ENCODE measurements at regions not wholly inside any gene's neighbourhood (a gene's known extent, or its start where the extent isn't known, plus 50 kb on each side); places are given as distances from the start of the nearest gene placed in this dataset.
"Not testable (repeated sequence)": the region's sequence is repeated elsewhere in the genome, so short reads cannot be mapped to it uniquely, and the experiment has no call there.

DNA sequence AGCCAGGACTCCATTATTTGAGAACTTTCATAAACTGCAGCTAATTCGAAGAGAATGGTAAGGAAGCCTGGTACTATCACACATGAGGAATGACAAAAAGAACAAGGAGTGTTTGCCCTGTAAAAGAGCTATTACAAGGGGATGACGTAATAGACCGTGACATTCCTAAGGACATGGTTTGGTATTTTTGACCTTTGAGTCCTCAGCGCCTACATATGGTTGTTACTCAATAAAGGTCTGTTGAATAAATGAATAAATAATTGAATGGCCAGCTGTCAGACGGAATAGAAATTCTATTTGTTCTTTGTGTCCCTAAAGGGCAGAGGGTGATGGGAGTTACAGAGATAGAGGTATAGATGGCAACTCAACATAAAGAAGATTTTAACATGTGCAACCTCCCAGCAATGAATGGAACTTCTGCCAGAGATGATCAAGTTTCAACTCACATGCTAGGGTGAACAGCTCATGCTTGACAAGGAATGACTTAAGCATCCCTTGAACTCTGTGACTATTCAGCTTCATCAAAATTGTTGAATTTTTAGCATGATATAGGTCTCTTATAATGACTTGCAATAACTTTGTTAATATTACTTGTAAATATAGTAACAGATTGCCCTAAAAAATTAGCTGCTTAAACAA, 115.4 kb downstream of the TENT5A start:
- Mint-ChIP-seq H3K9me3 (peaks cover 5 to 16% of the 10 kb centered on the region in 2 donors), H3K36me3 (no peaks in the 10 kb centered on the region), H3K27ac (no peak overlapping the region)
- ATAC-seq, result no peak
- no peak for DNase-seq (ENCODE audit: low spot score in 2 of 2)

GRCh38 chr6:81634155-81634880, 118.2 kb downstream of the TENT5A start:
- peaks cover 5 to 7% of the 10 kb centered on the region in 2 donors for H3K36me3 Mint-ChIP-seq
- H3K27ac Mint-ChIP-seq, result no peak overlapping the region
- ATAC-seq (no peak), DNase-seq (ENCODE audit: low spot score in 2 of 2) (no peak)
- H3K9me3 Mint-ChIP-seq, result peaks cover 12 to 23% of the 10 kb centered on the region in 2 donors

- no peak for ATAC-seq
- Mint-ChIP-seq H3K27ac (no peak overlapping the region), H3K36me3 (peaks cover 5 to 7% of the 10 kb centered on the region in 2 donors), H3K9me3 (peaks cover 12 to 23% of the 10 kb centered on the region in 2 donors)
- no peak for DNase-seq (ENCODE audit: low spot score in 2 of 2)
These were observed 119.1 kb downstream of the TENT5A start for GRCh38 chr6:81633391-81633790.

GRCh38 chr6:81630719-81631118, 121.8 kb downstream of the TENT5A start:
- ATAC-seq (no peak), DNase-seq (ENCODE audit: low spot score in 2 of 2) (no peak)
- H3K36me3 Mint-ChIP-seq, result peaks cover 5 to 7% of the 10 kb centered on the region in 2 donors
- H3K27ac Mint-ChIP-seq, result no peak overlapping the region
- H3K9me3 Mint-ChIP-seq, result peaks cover 15 to 21% of the 10 kb centered on the region in 2 donors

DNA sequence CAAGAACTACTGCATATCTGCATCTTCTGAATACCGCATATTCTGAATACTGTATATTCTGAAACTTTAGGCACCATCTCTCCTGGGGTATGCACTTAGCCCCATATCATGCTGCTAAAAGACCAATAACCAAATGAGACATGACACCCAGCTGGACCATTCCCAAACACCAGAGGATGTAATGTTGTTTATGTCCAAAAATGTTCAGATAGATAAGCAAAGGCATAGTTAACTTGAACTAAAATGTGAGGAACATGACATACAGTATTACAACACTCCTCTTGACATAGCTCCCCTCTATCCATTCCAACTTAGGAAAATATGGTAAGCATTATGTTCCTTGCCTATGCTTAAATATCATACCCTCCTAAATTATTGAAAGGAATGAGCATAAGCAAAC, 127.3 kb downstream of the TENT5A start:
- Mint-ChIP-seq H3K27ac (no peak overlapping the region), H3K36me3 (no peaks in the 10 kb centered on the region), H3K9me3 (peaks cover 8 to 13% of the 10 kb centered on the region in 2 donors)
- ATAC-seq (no peak), DNase-seq (ENCODE audit: low spot score in 2 of 2) (no peak)

DNA sequence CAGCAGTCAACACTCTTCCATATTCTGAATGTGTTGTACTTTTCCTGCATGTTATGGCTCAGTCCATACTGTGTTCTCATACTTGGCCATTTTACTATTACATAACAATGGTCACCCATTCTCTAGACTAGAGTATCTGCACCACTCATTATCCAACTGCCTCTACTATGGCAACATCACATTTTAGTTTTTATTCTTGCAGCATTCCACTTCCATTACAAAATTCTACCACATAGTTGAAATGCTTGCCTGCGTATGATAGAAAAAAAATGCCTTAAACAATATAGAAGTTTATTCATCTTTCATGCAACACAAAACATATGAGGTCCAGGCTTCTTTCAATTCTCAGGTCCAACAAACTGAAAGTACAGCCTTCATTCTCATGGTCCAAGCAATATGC, 128.0 kb downstream of the TENT5A start:
- no peak for ATAC-seq
- H3K9me3 Mint-ChIP-seq, result peaks cover 8 to 13% of the 10 kb centered on the region in 2 donors

GRCh38 chr6:81623106-81623759, 129.2 kb downstream of the TENT5A start:
- no peak for ATAC-seq

More for the DNA sequence above, 128.0 kb downstream of the TENT5A start:
- no peaks in the 10 kb centered on the region for H3K36me3 Mint-ChIP-seq
- no peak for DNase-seq (ENCODE audit: low spot score in 2 of 2)
- H3K27ac Mint-ChIP-seq, result no peak overlapping the region

GRCh38 chr6:81621816-81622395, 130.6 kb downstream of the TENT5A start:
- Mint-ChIP-seq H3K27ac (no peak overlapping the region), H3K9me3 (peaks cover 8 to 13% of the 10 kb centered on the region in 2 donors), H3K36me3 (no peaks in the 10 kb centered on the region)
- no peak for DNase-seq (ENCODE audit: low spot score in 2 of 2)
- ATAC-seq, result no peak

More at GRCh38 chr6:81623106-81623759, 129.2 kb downstream of the TENT5A start:
- no peak overlapping the region for H3K27ac Mint-ChIP-seq
- peaks cover 8 to 13% of the 10 kb centered on the region in 2 donors for H3K9me3 Mint-ChIP-seq
- no peak for DNase-seq (ENCODE audit: low spot score in 2 of 2)
- H3K36me3 Mint-ChIP-seq, result no peaks in the 10 kb centered on the region

GRCh38 chr6:81614292-81614691, 138.2 kb downstream of the TENT5A start:
- no peaks in the 10 kb centered on the region for H3K9me3 Mint-ChIP-seq
- H3K36me3 Mint-ChIP-seq, result no peaks in the 10 kb centered on the region
- no peak overlapping the region for H3K27ac Mint-ChIP-seq
- ATAC-seq (no peak), DNase-seq (ENCODE audit: low spot score in 2 of 2) (no peak)

GRCh38 chr6:81613606-81614005, 138.9 kb downstream of the TENT5A start:
- ATAC-seq (no peak), DNase-seq (ENCODE audit: low spot score in 2 of 2) (no peak)
- H3K36me3 Mint-ChIP-seq, result no peaks in the 10 kb centered on the region
- H3K27ac Mint-ChIP-seq, result no peak overlapping the region
- H3K9me3 Mint-ChIP-seq, result no peaks in the 10 kb centered on the region

DNA sequence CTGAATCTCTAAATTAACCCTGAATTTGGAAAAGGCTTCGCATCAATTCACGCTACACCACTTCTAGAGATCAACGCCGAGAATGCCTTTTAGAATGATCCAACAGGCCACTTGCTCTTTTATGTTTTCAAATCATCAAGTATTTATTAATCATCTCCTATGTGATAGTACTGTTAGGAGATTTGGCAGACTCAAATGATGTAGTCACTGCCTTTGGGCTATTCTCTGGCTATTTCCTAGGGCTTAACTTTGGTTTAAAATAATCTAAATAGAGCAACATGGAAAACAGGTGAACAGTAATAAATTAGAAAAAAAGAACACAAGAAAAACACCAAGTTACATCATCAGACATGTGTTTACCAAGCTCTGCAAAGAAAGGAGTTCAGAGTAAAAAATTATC, 140.3 kb downstream of the TENT5A start:
- Mint-ChIP-seq H3K36me3 (no peaks in the 10 kb centered on the region), H3K27ac (no peak overlapping the region), H3K9me3 (no peaks in the 10 kb centered on the region)
- no peak for ATAC-seq
- DNase-seq (ENCODE audit: low spot score in 2 of 2), result no peak

GRCh38 chr6:81609736-81610135, 142.7 kb downstream of the TENT5A start:
- no peak for DNase-seq (ENCODE audit: low spot score in 2 of 2)
- no peak overlapping the region for H3K27ac Mint-ChIP-seq
- peaks cover 0 to 5% of the 10 kb centered on the region in 2 donors for H3K9me3 Mint-ChIP-seq
- no peak for ATAC-seq
- H3K36me3 Mint-ChIP-seq, result no peaks in the 10 kb centered on the region

DNA sequence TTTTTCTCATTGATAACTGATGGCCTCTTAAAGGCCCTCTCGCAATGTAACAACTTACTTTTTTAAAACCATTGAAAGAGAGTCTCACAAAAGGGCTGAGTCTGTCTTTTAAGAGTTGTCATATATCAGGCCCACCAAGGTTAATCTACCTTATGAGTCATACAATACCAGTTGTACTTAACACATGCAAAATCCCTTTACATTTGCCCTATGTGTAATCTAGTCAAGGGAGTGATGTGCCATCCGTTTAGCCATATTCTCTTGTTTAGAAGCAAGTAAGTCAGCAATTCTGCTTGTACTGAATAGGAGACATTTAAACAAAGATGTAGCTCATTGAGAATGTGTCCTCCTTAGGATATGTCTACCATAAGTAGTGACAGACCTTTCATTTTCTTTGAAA, 143.7 kb downstream of the TENT5A start:
- DNase-seq (ENCODE audit: low spot score in 2 of 2) (no peak), ATAC-seq (no peak)
- H3K27ac Mint-ChIP-seq, result no peak overlapping the region
- H3K9me3 Mint-ChIP-seq, result peaks cover 4 to 5% of the 10 kb centered on the region in 2 donors
- no peaks in the 10 kb centered on the region for H3K36me3 Mint-ChIP-seq

DNA sequence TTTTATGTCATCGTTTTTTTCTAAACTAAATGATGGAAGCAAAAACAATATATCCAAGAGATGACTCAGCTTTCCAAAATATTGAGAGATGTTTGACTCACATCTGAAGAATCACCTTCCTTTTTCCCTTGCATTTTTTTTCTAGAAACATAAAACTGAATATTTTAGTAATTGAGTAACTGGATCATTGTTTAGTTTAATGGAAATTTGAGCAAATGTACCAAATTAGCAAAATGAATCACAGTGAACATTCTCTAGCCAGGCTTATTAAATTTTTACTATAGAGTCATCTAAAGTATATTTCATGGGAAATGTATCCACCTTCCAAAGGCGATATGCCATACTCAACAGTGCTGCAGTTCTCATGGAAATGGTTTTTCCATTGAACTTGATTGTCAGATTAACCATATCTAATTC, 145.5 kb downstream of the TENT5A start:
- Mint-ChIP-seq H3K27ac (no peak overlapping the region), H3K9me3 (peaks cover 14 to 17% of the 10 kb centered on the region in 2 donors), H3K36me3 (no peaks in the 10 kb centered on the region)
- DNase-seq (ENCODE audit: low spot score in 2 of 2) (no peak), ATAC-seq (no peak)

- no peak for DNase-seq (ENCODE audit: low spot score in 2 of 2)
- ATAC-seq, result no peak
- Mint-ChIP-seq H3K27ac (no peak overlapping the region), H3K36me3 (no peaks in the 10 kb centered on the region), H3K9me3 (peaks cover 14 to 19% of the 10 kb centered on the region in 2 donors)
These were observed 147.0 kb downstream of the TENT5A start for GRCh38 chr6:81605526-81605925.

GRCh38 chr6:81601918-81602317, 150.6 kb downstream of the TENT5A start:
- DNase-seq (ENCODE audit: low spot score in 2 of 2) (no peak), ATAC-seq (no peak)
- Mint-ChIP-seq H3K27ac (no peak overlapping the region), H3K9me3 (peaks cover 17 to 20% of the 10 kb centered on the region in 2 donors), H3K36me3 (no peaks in the 10 kb centered on the region)

GRCh38 chr6:81600488-81600887, 152.0 kb downstream of the TENT5A start:
- H3K36me3 Mint-ChIP-seq; H3K27ac Mint-ChIP-seq; DNase-seq (ENCODE audit: low spot score in 2 of 2); ATAC-seq: not testable (repeated sequence)
- H3K9me3 Mint-ChIP-seq, result peaks cover 13 to 20% of the 10 kb centered on the region in 2 donors

Data from activated naive CD4-positive, alpha-beta T cell treated with anti-CD3 and anti-CD28 coated beads, Interleukin-2, amount 50 U/mL, for 72 hours (primary cell).